K562 (cell line): ENCODE measurements at regions not wholly inside any gene's neighbourhood (a gene's known extent, or its start where the extent isn't known, plus 50 kb on each side); places are given as distances from the start of the nearest gene placed in this dataset.

Experiments
- ATAC-seq: fragments of 200-7000 bp; cut with Tn5 transposase; 3 replicates; pipeline ENCODE4 v1.9.1; 2020; ENCODE audit warnings: moderate library complexity
- BruUV-seq: library from RNA; stranded (reverse); fragments of 400-500 nt; replicated peaks from 2 replicates; lab custom pipeline; 2021; lab: Mats Ljungman, UMichigan
- CTCF ChIA-PET: fragments of 300-600 bp; formaldehyde crosslinking; extraction: SDS; loops from one replicate; lab custom pipeline; 2021; ENCODE audit warnings: low intra/inter-chr PET ratio; lab: Yijun Ruan, JAX
- POLR2A ChIA-PET: fragments of 300-600, 350-650 bp; sonication (Branson Sonifier 250); formaldehyde crosslinking; extraction: SDS; loops from one replicate; lab custom pipeline; 2021; ENCODE audit warnings: antibody characterized with exemption, inconsistent platforms; lab: Yijun Ruan, JAX
- DNase-seq, 4 experiments: peaks; one replicate each; pipeline versions ENCODE4 v3.0.0 to v3.0.0-alpha.2; 2011 to 2018; ENCODE audit warnings: low spot score in 3 of 4, mixed read lengths in 3 of 4; ENCODE audit errors: extremely low read depth in 1 of 4
- FAIRE-seq: peaks from 2 replicates; lab custom pipeline; 2011; peaks lifted over from hg19 to GRCh38; lab: Jason Lieb, UNC
- H2AFZ ChIP-seq: 2 replicates; pipeline ENCODE4 v1.6.0; 2011; ENCODE audit warnings: low read depth, low read length, control low read depth, inconsistent platforms
- H3K27ac ChIP-seq: fragments of 200-600 bp; 3 replicates; pipeline ENCODE4 v1.8.0; 2011; ENCODE audit warnings: low read depth, mild to moderate bottlenecking, control low read depth, inconsistent platforms, low read length, moderate library complexity, mixed read lengths; ENCODE audit errors: extremely low read depth
- H3K27me3 ChIP-seq, 2 experiments: fragments of 300-600 bp in 1 of 2; 2 replicates in 1 of 2; 3 replicates in 1 of 2; pipeline versions ENCODE4 v1.6.0 to v1.8.0; 2011; ENCODE audit warnings: inconsistent platforms in 2 of 2, low read length in 2 of 2, mild to moderate bottlenecking in 1 of 2, mixed read lengths in 1 of 2, moderate library complexity in 1 of 2; ENCODE audit not compliant: control insufficient read depth in 2 of 2, insufficient read depth in 2 of 2
- H3K36me3 ChIP-seq: fragments of 300-600 bp; 3 replicates; pipeline ENCODE4 v1.8.0; 2011; ENCODE audit warnings: mild to moderate bottlenecking, low read length, inconsistent platforms; ENCODE audit not compliant: control insufficient read depth, insufficient read depth
- H3K4me1 ChIP-seq, 2 experiments: fragments of 200-600 bp in 1 of 2; replicated peaks in 1 of 2; 2 replicates in 1 of 2; 3 replicates in 1 of 2; pipeline versions ENCODE4 v1.5.1 to v1.8.0; 2011; ENCODE audit warnings: inconsistent platforms in 2 of 2, low read length in 2 of 2, mild to moderate bottlenecking in 1 of 2, mixed read lengths in 1 of 2, moderate library complexity in 1 of 2; ENCODE audit not compliant: control insufficient read depth in 2 of 2, insufficient read depth in 2 of 2
- H3K4me2 ChIP-seq: 2 replicates; pipeline ENCODE4 v1.6.1; 2011; ENCODE audit warnings: low read length, control low read depth, inconsistent platforms, mixed read lengths; ENCODE audit not compliant: insufficient read depth
- H3K4me3 ChIP-seq: fragments of 200-600 bp; sonication (generic), shearing (Covaris generic); 2 replicates; pipeline ENCODE4 v1.5.1; 2016; ENCODE audit warnings: control low read depth, inconsistent platforms
- H3K79me2 ChIP-seq: fragments of 200-600 bp; 3 replicates; pipeline ENCODE4 v1.8.0; 2011; ENCODE audit warnings: low read length, inconsistent platforms; ENCODE audit not compliant: control insufficient read depth, insufficient read depth
- H3K9ac ChIP-seq, 2 experiments: 2 replicates each; pipeline versions ENCODE4 v1.6.0 to v1.6.1; 2011; ENCODE audit warnings: low read depth in 2 of 2, low read length in 2 of 2, control low read depth in 1 of 2, inconsistent platforms in 1 of 2, mild to moderate bottlenecking in 1 of 2, mixed read lengths in 1 of 2; ENCODE audit not compliant: insufficient read depth in 1 of 2
- H3K9me1 ChIP-seq: one replicate; pipeline ENCODE4 v1.6.0; 2011; ENCODE audit warnings: inconsistent platforms, mild to moderate bottlenecking, low read length, moderate library complexity; ENCODE audit not compliant: control insufficient read depth, insufficient read depth
- H3K9me3 ChIP-seq: replicated peaks from 2 replicates; pipeline ENCODE4 v1.5.1; 2011; ENCODE audit warnings: low read depth, low read length, inconsistent platforms; ENCODE audit not compliant: control insufficient read depth, insufficient read depth
- H4K20me1 ChIP-seq: replicated peaks from 2 replicates; pipeline ENCODE4 v1.6.1; 2011; ENCODE audit warnings: low read length, inconsistent platforms, mixed read lengths; ENCODE audit not compliant: control insufficient read depth, insufficient read depth
- CTCFL ChIP-seq: IDR thresholded peaks from 2 replicates; pipeline ENCODE4 v1.6.1; 2011; ENCODE audit warnings: borderline replicate concordance, low read depth, mild to moderate bottlenecking, moderate library complexity, low read length; ENCODE audit not compliant: insufficient read depth, poor library complexity, severe bottlenecking
- ETV6 ChIP-seq, 3 experiments: fragments of 150-350 bp in 1 of 3; sonication (generic) in 1 of 3; formaldehyde crosslinking in 1 of 3; IDR thresholded peaks; 2 replicates each; pipeline versions ENCODE4 v1.6.1 to v1.8.0; 2014 to 2022; ENCODE audit warnings: borderline replicate concordance in 2 of 3, low read depth in 2 of 3, antibody characterized with exemption in 1 of 3, low read length in 1 of 3, mild to moderate bottlenecking in 1 of 3, missing genetic modification reagents in 1 of 3
- GATAD2A ChIP-seq: fragments of 450-650 bp; IDR thresholded peaks from 2 replicates; pipeline ENCODE4 v1.6.1; 2017
- HNRNPL ChIP-seq: fragments of 200-400 bp; formaldehyde crosslinking; IDR thresholded peaks from 2 replicates; pipeline ENCODE4 v1.6.1; 2017; ENCODE audit warnings: low read depth, mild to moderate bottlenecking, low read length
- JUND ChIP-seq, 2 experiments: IDR thresholded peaks; 2 replicates in 1 of 2; 3 replicates in 1 of 2; pipeline ENCODE4 v1.6.1; 2011; ENCODE audit warnings: borderline replicate concordance in 2 of 2, low read depth in 2 of 2, low read length in 2 of 2, improper control_type of control experiment in 1 of 2, missing biosample characterization in 1 of 2, missing genetic modification characterization in 1 of 2, missing genetic modification reagents in 1 of 2
- MECOM ChIP-seq: fragments of 250-450 bp; sonication (Bioruptor Pico); IDR thresholded peaks from 2 replicates; pipeline ENCODE4 v1.8.0; 2022; ENCODE audit warnings: inconsistent platforms
- NFRKB ChIP-seq: fragments of 450-650 bp; IDR thresholded peaks from 2 replicates; pipeline ENCODE4 v1.6.1; 2016; ENCODE audit warnings: low read depth
- NONO ChIP-seq, 2 experiments: fragments of 200-400 bp in 1 of 2; fragments of 450-650 bp in 1 of 2; formaldehyde crosslinking in 1 of 2; IDR thresholded peaks; 2 replicates each; pipeline ENCODE4 v1.6.1; 2017; ENCODE audit warnings: low read depth in 2 of 2, mild to moderate bottlenecking in 2 of 2, moderate library complexity in 2 of 2, low read length in 1 of 2
- NUFIP1 ChIP-seq: fragments of 450-650 bp; IDR thresholded peaks from 2 replicates; pipeline ENCODE4 v1.6.1; 2018; ENCODE audit not compliant: partially characterized antibody
- PBX2 ChIP-seq, 2 experiments: IDR thresholded peaks in 1 of 2; conservative IDR thresholded peaks in 1 of 2; 2 replicates each; pipeline ENCODE4 v1.6.1; 2016; ENCODE audit warnings: low read depth in 2 of 2, mild to moderate bottlenecking in 1 of 2, missing compliant biosample characterization in 1 of 2, missing genetic modification characterization in 1 of 2, moderate library complexity in 1 of 2
- ZKSCAN3 ChIP-seq: fragments of 250-450 bp; sonication (Bioruptor Pico); IDR thresholded peaks from 2 replicates; pipeline ENCODE4 v1.4.0; 2020
- ZKSCAN8 ChIP-seq: fragments of 200-800 bp; sonication (Bioruptor generic); IDR thresholded peaks from 2 replicates; pipeline ENCODE4 v1.6.1; 2016; ENCODE audit warnings: missing genetic modification characterization, missing compliant biosample characterization
- ZNF146 ChIP-seq: IDR thresholded peaks from one replicate; pipeline ENCODE4 v1.6.1; 2018; ENCODE audit warnings: missing compliant biosample characterization; ENCODE audit not compliant: unreplicated experiment
- ZNF274 ChIP-seq: IDR thresholded peaks from 2 replicates; pipeline ENCODE4 v1.6.1; 2011; ENCODE audit warnings: low read depth, mild to moderate bottlenecking, low read length, moderate library complexity, borderline replicate concordance
- ZNF75A ChIP-seq: fragments of 450-650 bp; formaldehyde crosslinking; IDR thresholded peaks from 2 replicates; pipeline ENCODE4 v1.4.0; 2020; ENCODE audit warnings: mild to moderate bottlenecking
- WGBS: fragments of 100-300 bp; shearing (Covaris generic); methylation state at CpG from one replicate; pipeline ENCODE4 v1.1.6; 2016; ENCODE audit warnings: low coverage, mixed read lengths; ENCODE audit not compliant: insufficient coverage; ENCODE audit errors: missing lambda C conversion rate; 5-methylcytosine and 5-hydroxymethylcytosine counted together
- in situ Hi-C: fragments of 300-500 bp; cut with MboI; formaldehyde crosslinking; loops from 4 replicates; pipeline ENCODE4 v1.15.0; 2018; ENCODE audit warnings: inconsistent platforms, mixed read lengths
- intact Hi-C: fragments of 100-400 bp; cut with micrococcal nuclease; formaldehyde crosslinking; loops from 2 replicates; pipeline ENCODE4 v1.14.2; 2022

GRCh38 chr12:13307143-13307816 lies 110.8 kb downstream of the EMP1 start:
- no TSS peak for BruUV-seq
- no peak for FAIRE-seq
- Histone ChIP-seq H3K9ac (no peak overlapping the region), H4K20me1 (no peaks in the 10 kb centered on the region), H3K4me3 (no peak overlapping the region), H3K4me2 (no peak overlapping the region), H2AFZ (no peak overlapping the region), H3K4me1 (no peaks in the 10 kb centered on the region), H3K9me3 (no peaks in the 10 kb centered on the region), H3K36me3 (no peaks in the 10 kb centered on the region), H3K9me1 (no peaks in the 10 kb centered on the region), H3K79me2 (no peaks in the 10 kb centered on the region), H3K27me3 (no peaks in the 10 kb centered on the region), H3K27ac (no peak overlapping the region)
- ATAC-seq = no peak
- POLR2A ChIA-PET = interaction anchor here (0.7 kb wide), 1 partner anchor 25 kb away, joined by 3 read pairs; no protein-coding TSS in a partner anchor
- DNase-seq = no peak
- intact Hi-C loops (no loop called here), in situ Hi-C loops (no loop called here)
- 0% methylated on average over 3 of the region's 4 CpGs for WGBS
- CTCF ChIA-PET = no interaction called here
- TF ChIP-seq ZKSCAN3 (no peak), ZNF274 (no peak), GATAD2A (no peak), ZNF146 (CRISPR knock-in tag) (no peak), HNRNPL (no peak), PBX2 (CRISPR knock-in tag; IDR thresholded peaks at IDR 0.05; ENCODE audit: low read depth) (no peak), PBX2 (tag; conservative IDR thresholded peaks at IDR 0.05; ENCODE audit: low read depth) (no peak), NUFIP1 (no peak), ZKSCAN8 (CRISPR knock-in tag) (no peak), JUND (IDR thresholded peaks at IDR 0.05; ENCODE audit: borderline replicate concordance, low read depth, low read length) (no peak), JUND (tag; IDR thresholded peaks at IDR 0.05; ENCODE audit: borderline replicate concordance, low read depth, low read length) (no peak), NFRKB (no peak), NONO (IDR thresholded peaks at IDR 0.05; ENCODE audit: low read depth in 2 of 2, low read length in 1 of 2) (no peak), ETV6 (IDR thresholded peaks at IDR 0.05; ENCODE audit: borderline replicate concordance in 1 of 2, low read depth in 2 of 2, low read length in 1 of 2) (no peak), ETV6 (CRISPR knock-in tag; IDR thresholded peaks at IDR 0.05; ENCODE audit: borderline replicate concordance) (no peak), ZNF75A (CRISPR knock-in tag) (no peak), CTCFL (no peak), MECOM (CRISPR knock-in tag) (no peak)
